ENCODE measurements at regions not wholly inside any gene's neighbourhood (a gene's known extent, or its start where the extent isn't known, plus 50 kb on each side); places are given as distances from the start of the nearest gene placed in this dataset.

DNA sequence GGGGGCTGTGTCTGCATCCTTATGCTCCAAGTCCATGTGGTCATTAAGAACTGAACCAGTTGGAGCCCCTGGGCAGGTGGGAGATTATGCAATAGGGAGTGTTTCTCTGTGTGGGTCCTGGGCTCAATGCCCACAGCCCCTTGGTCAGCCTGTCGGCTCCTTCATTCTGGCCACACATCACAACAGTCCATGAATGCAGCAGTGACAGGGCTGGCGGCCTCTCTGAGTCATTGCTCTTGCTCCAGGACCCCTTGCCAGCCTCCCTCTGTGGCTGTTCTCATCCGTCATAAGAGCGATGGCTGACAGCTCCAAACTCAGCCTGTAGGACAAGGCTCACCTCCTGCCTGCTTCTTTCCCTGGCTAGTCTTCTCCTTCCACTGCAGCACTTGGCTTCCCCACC, 609.5 kb upstream of the CDH4 start:
- TF ChIP-seq, protein P1, sequence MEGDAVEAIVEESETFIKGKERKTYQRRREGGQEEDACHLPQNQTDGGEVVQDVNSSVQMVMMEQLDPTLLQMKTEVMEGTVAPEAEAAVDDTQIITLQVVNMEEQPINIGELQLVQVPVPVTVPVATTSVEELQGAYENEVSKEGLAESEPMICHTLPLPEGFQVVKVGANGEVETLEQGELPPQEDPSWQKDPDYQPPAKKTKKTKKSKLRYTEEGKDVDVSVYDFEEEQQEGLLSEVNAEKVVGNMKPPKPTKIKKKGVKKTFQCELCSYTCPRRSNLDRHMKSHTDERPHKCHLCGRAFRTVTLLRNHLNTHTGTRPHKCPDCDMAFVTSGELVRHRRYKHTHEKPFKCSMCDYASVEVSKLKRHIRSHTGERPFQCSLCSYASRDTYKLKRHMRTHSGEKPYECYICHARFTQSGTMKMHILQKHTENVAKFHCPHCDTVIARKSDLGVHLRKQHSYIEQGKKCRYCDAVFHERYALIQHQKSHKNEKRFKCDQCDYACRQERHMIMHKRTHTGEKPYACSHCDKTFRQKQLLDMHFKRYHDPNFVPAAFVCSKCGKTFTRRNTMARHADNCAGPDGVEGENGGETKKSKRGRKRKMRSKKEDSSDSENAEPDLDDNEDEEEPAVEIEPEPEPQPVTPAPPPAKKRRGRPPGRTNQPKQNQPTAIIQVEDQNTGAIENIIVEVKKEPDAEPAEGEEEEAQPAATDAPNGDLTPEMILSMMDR (IDR thresholded peaks at IDR 0.05; ENCODE audit: low read depth, low read length): no peak
- no peak overlapping the region for H3K4me3 ChIP-seq (ENCODE audit: low read depth, low read length)
- DNase-seq (ENCODE audit: low read depth, low spot score): no peak
- in situ Hi-C loops (cut with HindIII; ENCODE audit: low sequenced_read_pairs): no loop called here

DNA sequence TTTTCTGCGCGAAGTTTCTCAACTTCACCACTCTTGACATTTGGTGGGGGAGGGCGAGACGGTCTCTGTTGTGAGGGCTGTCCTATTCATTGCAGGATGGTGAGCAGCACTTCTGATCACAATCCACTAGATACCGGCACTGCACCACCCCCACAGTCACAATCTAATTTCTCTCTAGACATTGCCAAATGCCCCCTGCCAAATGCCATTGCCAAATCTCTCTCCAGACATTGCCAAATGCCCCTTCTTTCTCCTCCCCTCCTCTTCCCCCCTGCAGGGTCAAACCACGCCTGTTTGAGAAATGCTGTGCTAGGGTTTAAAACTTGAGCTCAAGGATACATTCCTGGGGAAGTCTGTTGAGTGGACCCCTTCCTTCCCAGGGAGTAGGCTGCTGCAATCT, 603.5 kb upstream of the CDH4 start:
- TF ChIP-seq, protein P1 (IDR thresholded peaks at IDR 0.05; ENCODE audit: low read depth, low read length): no peak
- no peak overlapping the region for H3K4me3 ChIP-seq (ENCODE audit: low read depth, low read length)
- in situ Hi-C loops (cut with HindIII; ENCODE audit: low sequenced_read_pairs): no loop called here
- DNase-seq (ENCODE audit: low read depth, low spot score): no peak

DNA sequence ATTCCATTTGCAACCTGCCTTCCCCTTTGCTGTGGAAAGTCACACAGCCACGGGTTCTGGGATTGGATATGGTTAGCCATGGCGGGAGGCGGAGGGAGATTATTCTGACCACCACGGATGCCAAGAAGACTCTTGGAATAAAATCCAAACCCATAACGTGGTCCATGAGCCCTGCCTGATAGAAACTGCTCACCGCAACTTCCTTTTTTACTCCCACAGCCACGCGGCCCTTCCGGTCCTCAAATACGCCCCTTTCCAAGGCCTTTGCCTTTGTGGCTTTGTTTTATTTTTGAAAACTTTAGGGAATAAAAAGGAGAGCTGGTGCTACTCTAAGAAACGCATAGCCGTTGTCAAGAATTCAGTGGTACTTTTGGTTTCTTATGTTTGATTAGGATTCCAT, 602.5 kb upstream of the CDH4 start:
- in situ Hi-C loops (cut with HindIII; ENCODE audit: low sequenced_read_pairs): no loop called here
- no peak for DNase-seq (ENCODE audit: low read depth, low spot score)
- TF ChIP-seq, protein P1 (IDR thresholded peaks at IDR 0.05; ENCODE audit: low read depth, low read length): no peak
- H3K4me3 ChIP-seq (ENCODE audit: low read depth, low read length): no peak overlapping the region

DNA sequence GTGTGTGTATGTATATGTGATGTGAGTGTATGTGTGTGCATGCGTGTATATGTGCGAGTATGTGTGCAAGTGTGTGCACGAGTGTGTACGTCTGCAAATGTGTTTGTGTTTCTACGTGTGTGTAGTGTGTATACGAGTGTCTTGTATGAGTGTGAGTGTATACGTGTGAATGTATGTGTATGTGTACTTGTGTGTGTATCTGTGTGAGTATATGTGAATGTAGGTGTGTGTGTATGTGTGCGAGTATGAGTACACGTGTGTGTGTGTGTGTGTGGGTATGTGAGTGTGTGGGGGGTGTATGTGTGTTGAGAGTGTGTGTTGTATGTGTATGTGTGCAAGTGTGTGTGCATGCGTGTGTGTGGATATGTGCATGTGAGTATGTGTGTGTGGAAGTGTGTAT, 602.0 kb upstream of the CDH4 start:
- no peak overlapping the region for H3K4me3 ChIP-seq (ENCODE audit: low read depth, low read length)
- no peak for DNase-seq (ENCODE audit: low read depth, low spot score)
- in situ Hi-C loops (cut with HindIII; ENCODE audit: low sequenced_read_pairs): no loop called here
- TF ChIP-seq, protein P1 (IDR thresholded peaks at IDR 0.05; ENCODE audit: low read depth, low read length): no peak

DNA sequence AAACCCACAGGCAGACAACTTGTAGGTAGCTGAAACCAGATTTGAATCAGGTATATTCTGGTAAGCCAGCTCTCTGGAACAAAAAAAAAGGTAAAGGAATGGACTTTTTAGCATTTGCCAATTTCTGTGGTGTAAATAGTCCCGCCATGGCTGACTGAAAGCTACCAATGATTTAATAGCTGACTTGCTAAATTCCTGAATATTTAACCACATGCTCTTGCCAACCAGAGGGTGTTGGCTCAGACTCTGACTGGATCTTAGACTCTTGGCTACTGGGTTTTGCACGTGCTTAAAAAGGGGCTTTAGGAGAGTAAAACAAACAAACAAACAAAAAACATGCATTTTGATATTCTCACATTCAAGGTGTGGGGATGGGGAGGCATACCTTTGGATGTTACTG, 600.0 kb upstream of the CDH4 start:
- in situ Hi-C loops (cut with HindIII; ENCODE audit: low sequenced_read_pairs): no loop called here
- DNase-seq (ENCODE audit: low read depth, low spot score): no peak
- H3K4me3 ChIP-seq (ENCODE audit: low read depth, low read length): no peak overlapping the region
- TF ChIP-seq, protein P1 (IDR thresholded peaks at IDR 0.05; ENCODE audit: low read depth, low read length): no peak

DNA sequence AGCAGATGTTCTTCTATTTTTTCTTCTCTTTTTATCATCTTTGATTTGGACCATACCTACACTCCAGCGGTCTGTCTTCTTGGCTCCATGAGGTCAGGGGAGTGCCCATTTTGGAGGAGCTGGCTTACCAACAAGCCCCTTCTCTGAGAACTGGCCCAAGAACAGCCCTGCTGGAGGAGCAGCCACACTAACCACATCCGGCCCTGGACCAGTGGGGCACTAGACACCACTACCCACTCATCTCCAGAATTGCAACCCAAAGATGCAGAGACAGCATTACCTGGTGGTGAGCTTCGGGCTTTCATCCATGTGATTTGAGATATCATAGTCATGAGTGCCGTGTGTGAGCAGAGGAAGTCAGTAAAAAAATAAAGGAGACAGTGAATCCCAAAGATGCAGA, 599.4 kb upstream of the CDH4 start:
- in situ Hi-C loops (cut with HindIII; ENCODE audit: low sequenced_read_pairs): no loop called here
- TF ChIP-seq, protein P1 (IDR thresholded peaks at IDR 0.05; ENCODE audit: low read depth, low read length): no peak

More for the DNA sequence above, 599.4 kb upstream of the CDH4 start:
- no peak overlapping the region for H3K4me3 ChIP-seq (ENCODE audit: low read depth, low read length)
- no peak for DNase-seq (ENCODE audit: low read depth, low spot score)
